Activated naive CD4-positive, alpha-beta T cell treated with anti-CD3 and anti-CD28 coated beads, Interleukin-2, amount 50 U/mL, for 72 hours (primary cell): ENCODE measurements at regions not wholly inside any gene's neighbourhood (a gene's known extent, or its start where the extent isn't known, plus 50 kb on each side); places are given as distances from the start of the nearest gene placed in this dataset.

Source experiments
- ATAC-seq, 2 donors: fragments of 150-1000 bp; cut with Tn5 transposase; 2 replicates each; pipeline ENCODE4 v1.10.0; 2021; ENCODE audit warnings: mild to moderate bottlenecking in 2 of 2, moderate library complexity in 2 of 2
- DNase-seq, 2 donors: peaks; one replicate each; pipeline ENCODE4 v3.0.0; 2021 to 2022; ENCODE audit warnings: low spot score in 2 of 2
- H3K27ac Mint-ChIP-seq, 2 donors: one replicate each; pipeline ENCODE4 v1.8.0; 2022; ENCODE audit warnings: mild to moderate bottlenecking in 2 of 2, mixed read lengths in 2 of 2
- H3K36me3 Mint-ChIP-seq, 2 donors: one replicate each; pipeline ENCODE4 v1.8.0; 2022; ENCODE audit warnings: mixed read lengths in 2 of 2
- H3K9me3 Mint-ChIP-seq, 2 donors: one replicate each; pipeline ENCODE4 v1.8.0; 2022; ENCODE audit warnings: mixed read lengths in 2 of 2

DNA sequence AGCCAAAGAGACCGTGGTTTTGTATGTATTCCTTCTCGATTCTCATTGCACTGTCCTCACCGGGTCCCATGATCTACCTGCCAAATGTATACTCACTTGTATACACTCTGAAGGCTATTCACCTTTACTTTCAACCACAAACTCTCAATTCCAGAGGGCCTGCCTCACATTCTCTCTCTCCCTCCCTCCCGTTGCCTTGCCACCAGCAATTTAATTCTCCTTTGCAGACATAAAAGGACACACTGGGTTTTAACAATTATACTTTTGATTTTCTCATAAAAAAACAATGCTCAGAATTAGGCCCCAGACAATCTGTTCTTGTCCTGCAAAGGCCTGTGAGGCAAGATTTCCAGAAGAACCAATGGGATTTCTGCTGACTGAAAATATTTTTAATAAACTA lies 265.1 kb upstream of the PSMD7 start:
- H3K27ac Mint-ChIP-seq = no peak overlapping the region

DNA sequence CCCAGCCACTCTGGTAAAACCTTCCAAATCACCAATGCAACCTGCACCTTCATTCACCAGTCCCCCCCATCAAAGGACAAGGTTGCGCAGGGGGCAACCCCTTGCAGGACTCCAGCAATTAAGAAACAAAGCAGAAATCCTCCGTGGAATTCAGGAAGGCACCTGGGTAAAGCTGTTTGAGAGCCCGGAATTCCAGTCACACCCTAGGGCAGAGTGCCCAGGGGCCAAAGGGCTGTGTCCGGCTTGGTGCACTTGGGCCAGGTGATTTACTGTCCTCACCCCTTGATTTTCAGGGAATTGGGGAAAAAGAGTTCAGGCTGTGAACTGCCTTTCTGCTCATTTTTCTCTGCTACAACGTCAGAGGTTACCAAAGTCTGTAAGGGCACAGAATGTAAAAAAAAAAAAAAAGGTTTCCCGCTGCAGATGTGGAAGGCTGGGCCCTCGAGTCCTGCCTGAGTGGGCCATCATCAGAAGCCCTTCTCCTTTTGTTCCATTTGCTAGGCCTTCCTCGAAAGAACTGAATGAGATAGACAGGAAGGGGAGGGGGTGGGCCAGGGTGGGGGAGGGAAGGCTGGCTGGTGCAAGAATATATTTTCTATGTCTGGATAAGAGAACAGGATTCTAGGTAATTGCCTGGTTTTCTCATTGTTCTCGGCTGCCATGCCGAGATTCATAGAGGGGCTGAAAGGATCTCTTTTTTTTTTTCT lies 266.5 kb upstream of the PSMD7 start:
- ATAC-seq (no peak), DNase-seq (no peak)
- H3K36me3 Mint-ChIP-seq = no peaks in the 10 kb centered on the region
- no peaks in the 10 kb centered on the region for H3K9me3 Mint-ChIP-seq
- H3K27ac Mint-ChIP-seq = no peak overlapping the region

More for the DNA sequence above, 265.1 kb upstream of the PSMD7 start:
- DNase-seq (no peak), ATAC-seq (no peak)
- H3K36me3 Mint-ChIP-seq = no peaks in the 10 kb centered on the region
- no peaks in the 10 kb centered on the region for H3K9me3 Mint-ChIP-seq

GRCh38 chr16:74029115-74029792 lies 267.4 kb upstream of the PSMD7 start:
- H3K36me3 Mint-ChIP-seq = no peaks in the 10 kb centered on the region
- no peak overlapping the region for H3K27ac Mint-ChIP-seq
- DNase-seq (no peak), ATAC-seq (no peak)
- H3K9me3 Mint-ChIP-seq = no peaks in the 10 kb centered on the region

GRCh38 chr16:74026373-74027281 lies 270.0 kb upstream of the PSMD7 start:
- DNase-seq = no peak
- Mint-ChIP-seq H3K27ac (no peak overlapping the region), H3K36me3 (no peaks in the 10 kb centered on the region), H3K9me3 (no peaks in the 10 kb centered on the region)
- ATAC-seq = no peak

- DNase-seq (no peak), ATAC-seq (no peak)
- Mint-ChIP-seq H3K9me3 (no peaks in the 10 kb centered on the region), H3K36me3 (no peaks in the 10 kb centered on the region), H3K27ac (no peak overlapping the region)
Observed at GRCh38 chr16:74024953-74025352, 271.7 kb upstream of the PSMD7 start.

- Mint-ChIP-seq H3K9me3 (peaks cover 2 to 4% of the 10 kb centered on the region in 2 donors), H3K36me3 (no peaks in the 10 kb centered on the region), H3K27ac (no peak overlapping the region)
- ATAC-seq = no peak
- DNase-seq = no peak
Observed at GRCh38 chr16:74020095-74020670, 276.4 kb upstream of the PSMD7 start.

DNA sequence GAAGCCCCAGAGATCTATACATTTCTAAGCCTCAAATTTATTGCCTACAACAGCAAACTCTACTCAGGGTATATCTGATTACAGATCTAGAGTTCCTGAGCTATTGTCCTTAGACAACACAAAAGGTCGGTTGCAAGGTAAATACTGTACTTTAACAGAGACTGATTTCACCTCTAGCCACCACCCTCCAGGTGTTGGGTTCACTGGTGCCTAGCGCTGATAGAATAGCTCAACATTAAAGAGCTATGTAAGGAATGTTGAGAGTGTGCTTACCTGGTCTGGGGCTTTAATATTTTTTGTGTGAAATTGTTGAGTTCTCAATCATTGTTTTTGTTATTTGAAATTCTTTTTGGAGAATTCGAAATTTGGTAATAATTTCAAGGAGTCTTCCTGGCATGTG lies 277.0 kb upstream of the PSMD7 start:
- no peaks in the 10 kb centered on the region for H3K36me3 Mint-ChIP-seq

DNA sequence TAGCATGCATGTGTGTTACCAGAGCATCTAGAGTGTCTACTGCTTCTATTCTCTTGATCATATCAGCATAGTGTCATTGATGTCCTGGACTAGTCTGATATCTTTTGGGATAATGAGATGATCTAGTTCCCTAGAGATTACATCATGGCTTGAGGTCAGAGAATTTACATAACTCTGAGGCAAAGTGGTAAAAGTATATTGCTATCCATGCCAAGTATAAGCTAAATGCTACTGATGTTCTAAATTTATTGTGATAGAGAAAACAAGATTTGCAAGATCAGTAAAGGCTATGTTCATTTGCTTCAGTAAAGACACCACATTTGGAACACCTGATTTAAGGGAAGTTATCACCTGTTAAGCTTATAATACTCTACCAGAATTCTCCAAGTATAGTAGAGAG lies 280.7 kb upstream of the PSMD7 start:
- no peak for DNase-seq

More for the DNA sequence above, 277.0 kb upstream of the PSMD7 start:
- no peak for ATAC-seq
- Mint-ChIP-seq H3K27ac (no peak overlapping the region), H3K9me3 (peaks cover 4 to 7% of the 10 kb centered on the region in 2 donors)
- DNase-seq = no peak

DNA sequence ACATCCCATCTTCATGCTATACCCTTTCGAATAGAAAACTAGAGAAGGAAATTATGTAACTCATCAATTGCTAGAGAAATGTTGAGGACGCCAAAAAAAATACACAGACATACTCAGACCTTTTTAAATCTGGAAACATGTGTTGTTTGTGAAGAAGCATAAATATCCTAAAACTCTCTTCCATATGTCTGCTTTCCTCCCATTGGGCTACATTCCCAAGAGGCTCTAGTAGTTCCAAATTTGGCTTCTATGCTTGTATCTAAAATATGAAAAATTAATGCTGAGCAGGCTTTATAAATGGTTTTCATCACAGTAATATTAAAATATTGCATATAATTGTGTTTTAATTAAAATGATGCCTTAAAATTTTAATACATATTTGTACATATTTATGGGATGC lies 297.9 kb upstream of the PSMD7 start:
- Mint-ChIP-seq H3K36me3 (peaks cover 0 to under 1% of the 10 kb centered on the region in 2 donors), H3K9me3 (peaks cover 8 to 11% of the 10 kb centered on the region in 2 donors), H3K27ac (no peak overlapping the region)
- DNase-seq (no peak), ATAC-seq (no peak)

More for the DNA sequence above, 280.7 kb upstream of the PSMD7 start:
- Mint-ChIP-seq H3K36me3 (no peaks in the 10 kb centered on the region), H3K9me3 (peaks cover 8 to 11% of the 10 kb centered on the region in 2 donors), H3K27ac (no peak overlapping the region)
- ATAC-seq = no peak

- Mint-ChIP-seq H3K27ac (no peak overlapping the region), H3K9me3 (peaks cover 8 to 9% of the 10 kb centered on the region in 2 donors), H3K36me3 (no peaks in the 10 kb centered on the region)
- no peak for DNase-seq
- ATAC-seq = no peak
Observed at GRCh38 chr16:73997971-73998370, 298.6 kb upstream of the PSMD7 start.

GRCh38 chr16:73997340-73997711 lies 299.3 kb upstream of the PSMD7 start:
- Mint-ChIP-seq H3K9me3 (peaks cover 8 to 9% of the 10 kb centered on the region in 2 donors), H3K36me3 (no peaks in the 10 kb centered on the region), H3K27ac (no peak overlapping the region)
- DNase-seq (no peak), ATAC-seq (no peak)

GRCh38 chr16:73996624-73997339 lies 299.8 kb upstream of the PSMD7 start:
- peaks cover 8 to 9% of the 10 kb centered on the region in 2 donors for H3K9me3 Mint-ChIP-seq
- H3K36me3 Mint-ChIP-seq = no peaks in the 10 kb centered on the region
- no peak overlapping the region for H3K27ac Mint-ChIP-seq
- ATAC-seq = no peak
- no peak for DNase-seq

DNA sequence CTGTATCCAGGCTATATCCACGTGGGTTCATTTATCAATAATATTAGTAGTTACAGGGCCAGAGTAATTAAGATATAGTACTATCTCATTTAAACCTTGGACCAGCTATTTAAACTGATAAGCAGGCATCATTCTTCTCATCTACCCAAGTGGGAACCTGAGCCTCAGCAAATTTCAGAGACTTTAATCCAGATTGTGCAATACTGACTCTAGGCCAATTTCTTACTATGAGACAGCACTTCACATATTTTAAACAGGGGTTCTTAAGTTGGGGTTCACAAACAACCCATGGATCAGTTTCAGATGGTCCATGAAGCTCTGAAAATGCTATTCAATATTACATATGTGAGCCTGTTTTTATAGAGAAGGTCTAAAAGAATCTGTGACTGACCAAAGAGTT lies 302.7 kb upstream of the PSMD7 start:
- Mint-ChIP-seq H3K36me3 (no peaks in the 10 kb centered on the region), H3K27ac (no peak overlapping the region), H3K9me3 (peaks cover 8 to 9% of the 10 kb centered on the region in 2 donors)
- no peak for DNase-seq
- ATAC-seq = no peak

- H3K36me3 Mint-ChIP-seq = peaks cover 0 to 11% of the 10 kb centered on the region in 2 donors
- ATAC-seq (no peak), DNase-seq (no peak)
- H3K27ac Mint-ChIP-seq = no peak overlapping the region
- peaks cover 6 to 27% of the 10 kb centered on the region in 2 donors for H3K9me3 Mint-ChIP-seq
Observed at GRCh38 chr16:73978407-73978784, 318.2 kb upstream of the PSMD7 start.

GRCh38 chr16:73976644-73977043 lies 320.0 kb upstream of the PSMD7 start:
- peaks cover 0 to under 1% of the 10 kb centered on the region in 2 donors for H3K36me3 Mint-ChIP-seq
- no peak overlapping the region for H3K27ac Mint-ChIP-seq
- peaks cover under 1 to 16% of the 10 kb centered on the region in 2 donors for H3K9me3 Mint-ChIP-seq
- no peak for DNase-seq
- no peak for ATAC-seq

DNA sequence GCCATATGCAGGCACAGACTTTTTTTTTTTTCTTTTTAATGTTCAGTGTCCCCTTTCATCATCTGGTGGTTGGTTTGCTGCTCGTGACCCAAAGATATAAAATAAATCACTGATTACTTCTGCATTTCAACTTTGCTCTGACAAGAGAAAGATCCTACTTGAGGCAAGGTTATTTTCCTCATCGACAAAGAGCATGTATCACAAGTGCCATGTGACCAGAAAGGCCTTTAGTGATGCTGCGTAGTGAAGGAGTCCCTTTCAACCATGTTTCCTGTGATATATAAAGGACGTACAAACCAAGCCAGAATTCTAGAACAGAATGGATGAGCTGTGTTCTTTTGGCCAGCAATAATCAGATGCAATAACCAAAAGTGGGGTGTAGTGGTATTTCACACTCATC lies 323.4 kb upstream of the PSMD7 start:
- DNase-seq = no peak
- Mint-ChIP-seq H3K27ac (no peak overlapping the region), H3K9me3 (peaks cover 0 to 7% of the 10 kb centered on the region in 2 donors), H3K36me3 (no peaks in the 10 kb centered on the region)
- no peak for ATAC-seq
